ENCODE measurements at regions not wholly inside any gene's neighbourhood (a gene's known extent, or its start where the extent isn't known, plus 50 kb on each side); places are given as distances from the start of the nearest gene placed in this dataset.

DNA sequence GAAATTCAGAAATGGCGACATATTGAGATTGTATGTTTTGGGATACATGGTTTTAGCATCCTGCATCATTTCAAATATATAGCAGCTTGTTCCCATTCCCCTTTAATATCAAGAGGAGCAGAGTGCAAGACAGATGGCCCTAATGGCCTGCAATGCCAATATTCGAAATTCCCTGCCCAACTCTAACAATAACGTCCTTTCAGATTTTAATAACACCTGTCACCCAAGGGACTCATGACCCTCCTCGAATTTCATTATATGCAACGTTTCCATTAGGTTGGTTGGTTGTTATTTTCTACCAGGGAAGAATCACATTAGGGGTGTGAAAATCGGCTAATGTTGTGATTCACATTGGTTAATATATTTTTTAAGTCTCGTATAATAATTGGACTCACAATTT is 170.0 kb downstream of the TNFSF13B start:
- no peaks in the 10 kb centered on the region for H3K4me1 ChIP-seq (ENCODE audit: insufficient read depth, low read length)
- DNase-seq (no peak), ATAC-seq (ENCODE audit: poor library complexity) (no peak)
- intact Hi-C loops (cut with DNase I, micrococcal nuclease) = no loop called here
- no peaks in the 10 kb centered on the region for H3K36me3 ChIP-seq (ENCODE audit: insufficient read depth, low read length)
- Mint-ChIP-seq H3K27ac (no peak overlapping the region), H3K9me3 (no peaks in the 10 kb centered on the region), H3K36me3 (ENCODE audit: low read depth) (no peaks in the 10 kb centered on the region), H3K4me1 (ENCODE audit: low read depth) (no peaks in the 10 kb centered on the region), H3K27me3 (no peaks in the 10 kb centered on the region), H3K4me3 (no peak overlapping the region)
- H3K9me3 ChIP-seq (ENCODE audit: control insufficient read depth in 1 of 2, insufficient read depth in 1 of 2, low read length in 2 of 2) = no peaks in the 10 kb centered on the region
- CTCF ChIA-PET = no interaction called here
- POLR2A ChIA-PET = no interaction called here
- H3K27me3 ChIP-seq (ENCODE audit: control insufficient read depth in 1 of 2, insufficient read depth in 2 of 2, low read length in 2 of 2) = no peaks in the 10 kb centered on the region
- H3K27ac ChIP-seq (ENCODE audit: low read depth in 1 of 2, low read length in 2 of 2) = no peak overlapping the region
- TF ChIP-seq CTCF (IDR thresholded peaks at IDR 0.05) = no peak
- H3K4me3 ChIP-seq (ENCODE audit: low read length) = no peak overlapping the region

DNA sequence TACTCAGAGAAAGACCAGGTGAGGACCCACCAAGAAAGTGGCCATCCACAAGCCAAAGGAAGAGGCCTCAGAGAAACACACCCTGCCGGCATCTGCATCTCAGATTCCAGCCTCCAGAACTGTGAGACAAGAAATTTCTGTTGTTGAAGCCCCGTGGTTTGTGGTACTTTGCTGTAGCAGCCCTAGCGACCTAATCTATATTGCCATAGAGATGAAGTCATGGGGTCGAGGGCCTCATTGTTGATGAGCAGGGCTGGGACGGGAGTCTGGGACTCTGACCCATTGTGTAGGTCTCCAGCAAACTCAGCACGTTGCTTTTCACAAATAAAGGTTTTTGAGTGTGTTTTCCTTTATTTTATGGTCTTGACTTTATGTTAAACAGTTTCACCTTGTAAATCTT is 174.9 kb downstream of the TNFSF13B start:
- H3K9me3 Mint-ChIP-seq = no peaks in the 10 kb centered on the region
- no peaks in the 10 kb centered on the region for H3K27me3 Mint-ChIP-seq
- no peak overlapping the region for H3K4me3 Mint-ChIP-seq
- no peak overlapping the region for H3K27ac ChIP-seq (ENCODE audit: low read depth in 1 of 2, low read length in 2 of 2)
- no peaks in the 10 kb centered on the region for H3K27me3 ChIP-seq (ENCODE audit: control insufficient read depth in 1 of 2, insufficient read depth in 2 of 2, low read length in 2 of 2)
- no peaks in the 10 kb centered on the region for H3K4me1 ChIP-seq (ENCODE audit: insufficient read depth, low read length)
- no peaks in the 10 kb centered on the region for H3K36me3 ChIP-seq (ENCODE audit: insufficient read depth, low read length)
- H3K4me3 ChIP-seq (ENCODE audit: low read length) = no peak overlapping the region
- no peaks in the 10 kb centered on the region for H3K4me1 Mint-ChIP-seq (ENCODE audit: low read depth)
- H3K27ac Mint-ChIP-seq = no peak overlapping the region
- H3K36me3 Mint-ChIP-seq (ENCODE audit: low read depth) = no peaks in the 10 kb centered on the region
- ChIA-PET CTCF (no interaction called here), POLR2A (no interaction called here)
- no peak for ATAC-seq (ENCODE audit: poor library complexity)
- intact Hi-C loops (cut with DNase I, micrococcal nuclease) = no loop called here
- no peak for DNase-seq
- no peaks in the 10 kb centered on the region for H3K9me3 ChIP-seq (ENCODE audit: control insufficient read depth in 1 of 2, insufficient read depth in 1 of 2, low read length in 2 of 2)
- TF ChIP-seq CTCF (IDR thresholded peaks at IDR 0.05) = no peak

GRCh38 chr13:108448891-108449290 is 179.4 kb downstream of the TNFSF13B start:
- Mint-ChIP-seq H3K4me1 (ENCODE audit: low read depth) (no peaks in the 10 kb centered on the region), H3K27me3 (no peaks in the 10 kb centered on the region), H3K9me3 (no peaks in the 10 kb centered on the region), H3K27ac (no peak overlapping the region), H3K4me3 (no peak overlapping the region), H3K36me3 (ENCODE audit: low read depth) (no peaks in the 10 kb centered on the region)
- Histone ChIP-seq H3K36me3 (ENCODE audit: insufficient read depth, low read length) (no peaks in the 10 kb centered on the region), H3K27ac (ENCODE audit: low read depth in 1 of 2, low read length in 2 of 2) (no peak overlapping the region), H3K27me3 (ENCODE audit: control insufficient read depth in 1 of 2, insufficient read depth in 2 of 2, low read length in 2 of 2) (no peaks in the 10 kb centered on the region), H3K4me1 (ENCODE audit: insufficient read depth, low read length) (no peaks in the 10 kb centered on the region), H3K4me3 (ENCODE audit: low read length) (no peak overlapping the region), H3K9me3 (ENCODE audit: control insufficient read depth in 1 of 2, insufficient read depth in 1 of 2, low read length in 2 of 2) (no peaks in the 10 kb centered on the region)
- intact Hi-C loops (cut with DNase I, micrococcal nuclease) = no loop called here
- ChIA-PET POLR2A (no interaction called here), CTCF (no interaction called here)
- TF ChIP-seq CTCF (IDR thresholded peaks at IDR 0.05) = no peak
- ATAC-seq (ENCODE audit: poor library complexity) = no peak
- no peak for DNase-seq

Measured in CD4-positive, alpha-beta T cell (primary cell).